ENCODE measurements at regions not wholly inside any gene's neighbourhood (a gene's known extent, or its start where the extent isn't known, plus 50 kb on each side); places are given as distances from the start of the nearest gene placed in this dataset.

GRCh38 chr3:182686033-182686886 is 107.0 kb upstream of the ATP11B start:
- no peak overlapping the region for H3K27ac ChIP-seq (ENCODE audit: low read depth, low read length)
- peaks cover 41% of the 10 kb centered on the region for H3K27me3 ChIP-seq (ENCODE audit: insufficient read depth, low read length)
- no peaks in the 10 kb centered on the region for H3K79me2 ChIP-seq (ENCODE audit: control insufficient read depth, insufficient read depth, low read length, unreplicated experiment)
- no peak overlapping the region for H3K4me3 ChIP-seq (ENCODE audit: low read depth, low read length)
- H3K36me3 ChIP-seq (ENCODE audit: insufficient read depth, low read length), result no peaks in the 10 kb centered on the region
- no peaks in the 10 kb centered on the region for H3K4me1 ChIP-seq (ENCODE audit: control insufficient read depth, insufficient read depth, low read length, unreplicated experiment)
- no peak overlapping the region for H2AFZ ChIP-seq (ENCODE audit: low read length, unreplicated experiment)

- no peaks in the 10 kb centered on the region for H3K36me3 ChIP-seq (ENCODE audit: insufficient read depth, low read length)
- H3K79me2 ChIP-seq (ENCODE audit: control insufficient read depth, insufficient read depth, low read length, unreplicated experiment), result no peaks in the 10 kb centered on the region
- no peaks in the 10 kb centered on the region for H3K4me1 ChIP-seq (ENCODE audit: control insufficient read depth, insufficient read depth, low read length, unreplicated experiment)
- H3K27ac ChIP-seq (ENCODE audit: low read depth, low read length), result no peak overlapping the region
- peaks cover 29% of the 10 kb centered on the region for H3K27me3 ChIP-seq (ENCODE audit: insufficient read depth, low read length)
- no peak overlapping the region for H2AFZ ChIP-seq (ENCODE audit: low read length, unreplicated experiment)
- no peak overlapping the region for H3K4me3 ChIP-seq (ENCODE audit: low read depth, low read length)
Measured at GRCh38 chr3:182690172-182690571, 103.1 kb upstream of the ATP11B start.

GRCh38 chr3:182692021-182692420 is 101.3 kb upstream of the ATP11B start:
- Histone ChIP-seq H2AFZ (ENCODE audit: low read length, unreplicated experiment) (no peak overlapping the region), H3K27ac (ENCODE audit: low read depth, low read length) (no peak overlapping the region), H3K79me2 (ENCODE audit: control insufficient read depth, insufficient read depth, low read length, unreplicated experiment) (no peaks in the 10 kb centered on the region), H3K36me3 (ENCODE audit: insufficient read depth, low read length) (no peaks in the 10 kb centered on the region), H3K27me3 (ENCODE audit: insufficient read depth, low read length) (peaks cover 11% of the 10 kb centered on the region; the same call in 1 of the 2 replicates), H3K4me3 (ENCODE audit: low read depth, low read length) (no peak overlapping the region), H3K4me1 (ENCODE audit: control insufficient read depth, insufficient read depth, low read length, unreplicated experiment) (no peaks in the 10 kb centered on the region)

GRCh38 chr3:182692695-182693094 is 100.6 kb upstream of the ATP11B start:
- Histone ChIP-seq H3K36me3 (ENCODE audit: insufficient read depth, low read length) (no peaks in the 10 kb centered on the region), H3K79me2 (ENCODE audit: control insufficient read depth, insufficient read depth, low read length, unreplicated experiment) (no peaks in the 10 kb centered on the region), H3K4me3 (ENCODE audit: low read depth, low read length) (no peak overlapping the region), H3K27ac (ENCODE audit: low read depth, low read length) (no peak overlapping the region), H3K27me3 (ENCODE audit: insufficient read depth, low read length) (peaks cover 7% of the 10 kb centered on the region; the same call in 1 of the 2 replicates), H3K4me1 (ENCODE audit: control insufficient read depth, insufficient read depth, low read length, unreplicated experiment) (no peaks in the 10 kb centered on the region), H2AFZ (ENCODE audit: low read length, unreplicated experiment) (no peak overlapping the region)

GRCh38 chr3:182693723-182694122 is 99.6 kb upstream of the ATP11B start:
- H3K79me2 ChIP-seq (ENCODE audit: control insufficient read depth, insufficient read depth, low read length, unreplicated experiment), result no peaks in the 10 kb centered on the region
- H3K36me3 ChIP-seq (ENCODE audit: insufficient read depth, low read length), result no peaks in the 10 kb centered on the region
- H3K27me3 ChIP-seq (ENCODE audit: insufficient read depth, low read length), result no peaks in the 10 kb centered on the region; the same call in 1 of the 2 replicates
- no peak overlapping the region for H2AFZ ChIP-seq (ENCODE audit: low read length, unreplicated experiment)
- no peaks in the 10 kb centered on the region for H3K4me1 ChIP-seq (ENCODE audit: control insufficient read depth, insufficient read depth, low read length, unreplicated experiment)
- no peak overlapping the region for H3K4me3 ChIP-seq (ENCODE audit: low read depth, low read length)
- no peak overlapping the region for H3K27ac ChIP-seq (ENCODE audit: low read depth, low read length)

- no peaks in the 10 kb centered on the region for H3K79me2 ChIP-seq (ENCODE audit: control insufficient read depth, insufficient read depth, low read length, unreplicated experiment)
- H3K4me3 ChIP-seq (ENCODE audit: low read depth, low read length), result no peak overlapping the region
- H3K27ac ChIP-seq (ENCODE audit: low read depth, low read length), result no peak overlapping the region
- no peaks in the 10 kb centered on the region for H3K36me3 ChIP-seq (ENCODE audit: insufficient read depth, low read length)
- peaks cover 8% of the 10 kb centered on the region; the same call in 1 of the 2 replicates for H3K27me3 ChIP-seq (ENCODE audit: insufficient read depth, low read length)
- no peak overlapping the region for H2AFZ ChIP-seq (ENCODE audit: low read length, unreplicated experiment)
- no peaks in the 10 kb centered on the region for H3K4me1 ChIP-seq (ENCODE audit: control insufficient read depth, insufficient read depth, low read length, unreplicated experiment)
Measured at GRCh38 chr3:182696916-182697315, 96.4 kb upstream of the ATP11B start.

- Histone ChIP-seq H3K79me2 (ENCODE audit: control insufficient read depth, insufficient read depth, low read length, unreplicated experiment) (no peaks in the 10 kb centered on the region), H3K36me3 (ENCODE audit: insufficient read depth, low read length) (no peaks in the 10 kb centered on the region), H3K27me3 (ENCODE audit: insufficient read depth, low read length) (peaks cover 8% of the 10 kb centered on the region; the same call in 1 of the 2 replicates), H3K4me1 (ENCODE audit: control insufficient read depth, insufficient read depth, low read length, unreplicated experiment) (no peaks in the 10 kb centered on the region), H3K27ac (ENCODE audit: low read depth, low read length) (no peak overlapping the region), H2AFZ (ENCODE audit: low read length, unreplicated experiment) (no peak overlapping the region), H3K4me3 (ENCODE audit: low read depth, low read length) (no peak overlapping the region)
Measured at GRCh38 chr3:182697345-182697919, 95.9 kb upstream of the ATP11B start.

GRCh38 chr3:182698078-182698477 is 95.2 kb upstream of the ATP11B start:
- H3K79me2 ChIP-seq (ENCODE audit: control insufficient read depth, insufficient read depth, low read length, unreplicated experiment), result no peaks in the 10 kb centered on the region
- H3K4me1 ChIP-seq (ENCODE audit: control insufficient read depth, insufficient read depth, low read length, unreplicated experiment), result no peaks in the 10 kb centered on the region
- peaks cover 8% of the 10 kb centered on the region; the same call in 1 of the 2 replicates for H3K27me3 ChIP-seq (ENCODE audit: insufficient read depth, low read length)
- H2AFZ ChIP-seq (ENCODE audit: low read length, unreplicated experiment), result no peak overlapping the region
- H3K36me3 ChIP-seq (ENCODE audit: insufficient read depth, low read length), result no peaks in the 10 kb centered on the region
- H3K4me3 ChIP-seq (ENCODE audit: low read depth, low read length), result no peak overlapping the region
- H3K27ac ChIP-seq (ENCODE audit: low read depth, low read length), result no peak overlapping the region

GRCh38 chr3:182699550-182700170 is 93.6 kb upstream of the ATP11B start:
- no peaks in the 10 kb centered on the region for H3K36me3 ChIP-seq (ENCODE audit: insufficient read depth, low read length)
- H2AFZ ChIP-seq (ENCODE audit: low read length, unreplicated experiment), result no peak overlapping the region
- peaks cover 8% of the 10 kb centered on the region; the same call in 1 of the 2 replicates for H3K27me3 ChIP-seq (ENCODE audit: insufficient read depth, low read length)
- no peak overlapping the region for H3K27ac ChIP-seq (ENCODE audit: low read depth, low read length)
- no peak overlapping the region for H3K4me3 ChIP-seq (ENCODE audit: low read depth, low read length)
- H3K79me2 ChIP-seq (ENCODE audit: control insufficient read depth, insufficient read depth, low read length, unreplicated experiment), result no peaks in the 10 kb centered on the region
- H3K4me1 ChIP-seq (ENCODE audit: control insufficient read depth, insufficient read depth, low read length, unreplicated experiment), result no peaks in the 10 kb centered on the region

- H3K27ac ChIP-seq (ENCODE audit: low read depth, low read length), result no peak overlapping the region
- H2AFZ ChIP-seq (ENCODE audit: low read length, unreplicated experiment), result no peak overlapping the region
- H3K4me1 ChIP-seq (ENCODE audit: control insufficient read depth, insufficient read depth, low read length, unreplicated experiment), result no peaks in the 10 kb centered on the region
- H3K27me3 ChIP-seq (ENCODE audit: insufficient read depth, low read length), result peaks cover 8% of the 10 kb centered on the region; the same call in 1 of the 2 replicates
- H3K4me3 ChIP-seq (ENCODE audit: low read depth, low read length), result no peak overlapping the region
- H3K36me3 ChIP-seq (ENCODE audit: insufficient read depth, low read length), result no peaks in the 10 kb centered on the region
- H3K79me2 ChIP-seq (ENCODE audit: control insufficient read depth, insufficient read depth, low read length, unreplicated experiment), result no peaks in the 10 kb centered on the region
Measured at GRCh38 chr3:182702216-182702615, 91.1 kb upstream of the ATP11B start.
